ENCODE measurements at regions not wholly inside any gene's neighbourhood (a gene's known extent, or its start where the extent isn't known, plus 50 kb on each side); places are given as distances from the start of the nearest gene placed in this dataset.

- no peak for TF ChIP-seq POLR2AphosphoS5 (IDR thresholded peaks at IDR 0.05)
- TF ChIP-seq, protein P1, sequence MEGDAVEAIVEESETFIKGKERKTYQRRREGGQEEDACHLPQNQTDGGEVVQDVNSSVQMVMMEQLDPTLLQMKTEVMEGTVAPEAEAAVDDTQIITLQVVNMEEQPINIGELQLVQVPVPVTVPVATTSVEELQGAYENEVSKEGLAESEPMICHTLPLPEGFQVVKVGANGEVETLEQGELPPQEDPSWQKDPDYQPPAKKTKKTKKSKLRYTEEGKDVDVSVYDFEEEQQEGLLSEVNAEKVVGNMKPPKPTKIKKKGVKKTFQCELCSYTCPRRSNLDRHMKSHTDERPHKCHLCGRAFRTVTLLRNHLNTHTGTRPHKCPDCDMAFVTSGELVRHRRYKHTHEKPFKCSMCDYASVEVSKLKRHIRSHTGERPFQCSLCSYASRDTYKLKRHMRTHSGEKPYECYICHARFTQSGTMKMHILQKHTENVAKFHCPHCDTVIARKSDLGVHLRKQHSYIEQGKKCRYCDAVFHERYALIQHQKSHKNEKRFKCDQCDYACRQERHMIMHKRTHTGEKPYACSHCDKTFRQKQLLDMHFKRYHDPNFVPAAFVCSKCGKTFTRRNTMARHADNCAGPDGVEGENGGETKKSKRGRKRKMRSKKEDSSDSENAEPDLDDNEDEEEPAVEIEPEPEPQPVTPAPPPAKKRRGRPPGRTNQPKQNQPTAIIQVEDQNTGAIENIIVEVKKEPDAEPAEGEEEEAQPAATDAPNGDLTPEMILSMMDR (IDR thresholded peaks at IDR 0.05; ENCODE audit: poor library complexity, severe bottlenecking), result no peak
- TF ChIP-seq EZH2 (IDR thresholded peaks at IDR 0.05; ENCODE audit: borderline replicate concordance, insufficient read depth, low read length, poor library complexity, severe bottlenecking), result no peak
- no peak for TF ChIP-seq MXI1 (conservative IDR thresholded peaks at IDR 0.05; ENCODE audit: poor library complexity, severe bottlenecking)
- TF ChIP-seq EP300 (conservative IDR thresholded peaks at IDR 0.05; ENCODE audit: poor library complexity, severe bottlenecking), result no peak
- TF ChIP-seq TAF1 (IDR thresholded peaks at IDR 0.05; ENCODE audit: low read depth), result no peak
- no peak for TF ChIP-seq REST (IDR thresholded peaks at IDR 0.05; ENCODE audit: borderline replicate concordance)
- no peak for TF ChIP-seq SMC3 (conservative IDR thresholded peaks at IDR 0.05; ENCODE audit: poor library complexity)
Measured at GRCh38 chr14:88995437-88996198, 171.2 kb downstream of the TTC8 start.

All from neural cell (in vitro differentiated cells).